COR-L47 (cell line): ENCODE measurements at regions not wholly inside any gene's neighbourhood (a gene's known extent, or its start where the extent isn't known, plus 50 kb on each side); places are given as distances from the start of the nearest gene placed in this dataset.
"Not testable (repeated sequence)": the region's sequence is repeated elsewhere in the genome, so short reads cannot be mapped to it uniquely, and the experiment has no call there.

Experiments
- DNase-seq: peaks from one replicate; lab custom pipeline; 2025; lab: John Stamatoyannopoulos, UW

GRCh38 chr3:18618723-18619122 is 193.6 kb upstream of the SATB1 start:
- no peak for DNase-seq

DNA sequence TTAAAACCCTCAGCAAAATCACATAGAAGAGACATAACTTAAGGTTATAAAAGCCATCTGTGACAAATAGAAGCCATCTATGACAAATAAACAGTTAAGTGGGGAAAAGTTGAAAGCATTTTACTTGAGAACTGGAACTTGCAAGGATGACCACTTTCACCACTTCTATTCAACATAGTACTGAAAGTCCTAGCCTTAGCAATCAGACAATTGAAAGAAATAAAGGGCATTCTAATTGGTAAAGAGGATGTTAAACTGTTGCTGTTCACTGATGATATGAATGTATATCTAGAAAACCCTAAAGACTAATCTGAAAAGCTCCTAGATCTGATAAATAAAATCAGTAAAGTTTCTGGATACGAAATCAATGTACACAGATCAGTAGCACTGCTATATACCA is 186.9 kb upstream of the SATB1 start:
- no peak for DNase-seq

DNA sequence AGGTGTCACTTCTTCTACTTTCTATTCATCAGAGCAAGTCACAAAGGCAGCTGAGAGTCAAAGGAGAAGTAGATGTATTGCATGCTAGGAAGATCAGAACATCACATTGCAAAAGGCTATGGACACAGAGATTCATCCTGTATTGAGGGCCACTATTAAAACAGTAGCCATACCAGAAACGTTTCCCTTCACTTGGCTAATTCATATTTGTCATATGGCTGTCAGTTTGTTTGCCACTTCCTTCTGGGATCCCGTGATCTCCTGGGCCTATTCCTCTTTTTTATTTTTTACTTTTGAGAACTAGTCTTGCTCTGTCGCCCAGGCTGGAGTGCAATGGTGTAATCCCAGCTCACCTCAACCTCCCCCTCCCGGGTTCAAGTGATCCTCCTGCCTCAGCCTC is 184.0 kb upstream of the SATB1 start:
- no peak for DNase-seq

GRCh38 chr3:18597919-18598318 is 172.8 kb upstream of the SATB1 start:
- no peak for DNase-seq

GRCh38 chr3:18593231-18593630 is 168.1 kb upstream of the SATB1 start:
- no peak for DNase-seq

GRCh38 chr3:18591120-18591519 is 166.0 kb upstream of the SATB1 start:
- DNase-seq, result no peak

- no peak for DNase-seq
Measured at GRCh38 chr3:18586076-18586475, 160.9 kb upstream of the SATB1 start.

GRCh38 chr3:18585004-18585968 is 160.1 kb upstream of the SATB1 start:
- DNase-seq, result no peak

DNA sequence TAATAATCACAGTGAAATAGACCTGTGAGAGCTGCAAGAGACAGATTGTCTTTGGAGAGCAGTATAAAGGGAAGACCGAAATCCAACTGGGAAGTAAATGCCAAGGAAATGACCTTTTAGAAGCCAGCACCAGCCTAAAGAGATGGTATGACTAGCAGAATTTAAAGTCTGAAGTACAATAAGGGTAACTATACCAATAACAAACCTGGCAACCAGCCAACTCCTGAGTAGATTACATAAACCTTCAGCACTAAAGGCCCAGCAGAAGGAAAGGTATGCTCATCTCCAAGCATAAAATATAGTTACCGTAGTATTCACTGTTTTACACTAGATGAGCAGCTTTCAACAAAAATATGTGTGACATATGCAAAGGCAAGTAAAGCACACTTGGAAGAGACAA is 155.1 kb upstream of the SATB1 start:
- peak; percentile 55 for DNase-seq

DNA sequence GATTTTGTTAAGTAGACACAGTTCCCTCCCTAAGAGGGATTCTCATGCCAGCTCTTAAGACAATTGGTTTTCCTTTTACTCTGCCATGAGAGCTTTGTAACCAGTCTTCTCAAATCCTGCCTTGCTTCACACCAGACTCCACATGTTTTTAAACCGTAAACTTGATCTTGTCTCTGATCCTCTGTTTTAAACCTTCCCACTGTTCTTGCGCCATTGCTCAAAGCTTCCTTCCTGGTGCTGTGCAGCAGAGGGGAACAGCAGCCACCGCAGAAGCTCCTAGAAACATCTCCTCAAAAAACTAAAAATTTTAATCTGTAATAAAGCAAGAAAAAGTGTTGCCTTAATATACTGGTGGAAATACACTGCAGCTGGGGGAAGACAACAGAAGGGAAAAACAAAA is 154.5 kb upstream of the SATB1 start:
- DNase-seq, result no peak

- no peak for DNase-seq
Measured at GRCh38 chr3:18575573-18575972, 150.4 kb upstream of the SATB1 start.

- no peak for DNase-seq
Measured at GRCh38 chr3:18572809-18573208, 147.7 kb upstream of the SATB1 start.

DNA sequence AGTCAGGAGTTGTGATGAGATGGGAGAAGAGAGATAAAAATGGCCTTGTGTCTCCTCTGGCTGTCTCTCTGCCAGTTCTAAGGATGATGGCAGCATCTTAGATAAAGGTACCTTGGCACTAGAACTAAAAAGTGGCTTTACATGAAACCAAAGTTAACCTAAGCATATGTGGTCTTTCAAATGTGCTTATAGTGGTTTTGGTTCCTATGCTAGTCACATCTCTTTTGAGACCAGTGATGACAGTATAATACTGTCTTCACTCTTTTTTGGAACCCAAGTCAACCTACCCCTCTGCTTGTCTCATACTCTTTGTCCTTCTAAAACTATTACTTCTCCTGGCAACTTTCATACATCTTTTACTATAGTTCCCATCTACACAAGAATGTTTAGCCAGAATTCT is 142.2 kb upstream of the SATB1 start:
- no peak for DNase-seq

DNA sequence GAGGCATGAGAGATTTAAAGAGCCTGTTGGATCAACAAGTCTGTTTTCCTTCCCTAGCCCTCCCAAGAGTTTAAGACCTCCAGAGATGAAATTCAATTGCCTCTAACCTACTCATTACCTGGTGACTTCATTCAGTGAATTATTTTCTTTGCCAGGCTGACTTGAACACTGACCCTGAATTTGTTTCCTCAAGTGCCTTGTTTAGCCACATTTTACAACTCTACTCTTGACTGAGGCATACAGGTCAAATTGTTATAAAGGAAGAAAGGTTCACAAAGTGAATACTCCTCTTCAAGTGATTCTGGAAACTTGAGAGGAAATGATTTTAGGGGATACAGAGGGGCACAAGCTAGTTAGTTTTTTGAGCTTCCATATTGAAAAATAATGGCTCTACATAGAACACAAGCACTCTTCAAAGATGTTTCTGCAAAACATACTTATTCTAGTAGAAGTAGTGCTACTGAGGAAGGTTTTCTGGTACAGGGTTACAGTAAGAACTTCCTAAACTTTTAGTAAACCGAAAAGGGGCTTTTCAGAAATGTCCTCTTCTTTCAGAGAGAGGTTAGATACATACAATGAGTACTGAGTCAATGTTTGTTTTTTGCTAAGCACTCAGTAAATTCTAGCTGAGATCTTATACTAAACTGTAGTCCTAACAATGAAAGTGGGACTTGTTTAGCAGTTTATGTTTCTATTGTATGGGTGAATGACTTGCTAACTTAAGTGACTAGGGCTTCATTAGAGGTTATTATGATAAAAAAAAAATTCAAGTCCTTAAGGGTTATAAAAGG is 137.4 kb upstream of the SATB1 start:
- no peak for DNase-seq

DNA sequence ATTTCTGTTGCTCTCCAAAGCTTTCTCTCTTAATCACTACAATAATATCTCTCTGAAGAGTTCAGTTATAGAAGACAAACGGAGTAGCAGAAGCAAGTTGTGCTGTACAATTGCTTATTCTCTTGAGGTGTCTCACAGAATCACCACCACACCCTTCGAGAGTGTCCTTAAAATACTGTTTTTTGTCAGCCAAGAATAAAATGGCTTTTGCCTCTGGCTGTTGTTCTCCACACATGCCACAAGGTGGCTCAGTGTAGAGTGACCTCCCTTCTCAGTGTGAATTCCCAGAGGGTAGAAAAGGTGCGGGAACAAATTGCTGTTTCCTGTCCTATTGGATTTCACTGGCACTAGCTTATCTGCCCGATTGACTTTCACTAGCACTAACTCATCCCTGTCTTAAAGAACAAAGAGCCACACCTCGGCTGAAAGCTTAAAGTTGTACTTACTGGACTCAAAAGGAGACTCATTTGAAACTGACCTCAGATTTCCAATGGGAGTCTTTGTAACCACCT is 134.2 kb upstream of the SATB1 start:
- peak; percentile 34 for DNase-seq

DNA sequence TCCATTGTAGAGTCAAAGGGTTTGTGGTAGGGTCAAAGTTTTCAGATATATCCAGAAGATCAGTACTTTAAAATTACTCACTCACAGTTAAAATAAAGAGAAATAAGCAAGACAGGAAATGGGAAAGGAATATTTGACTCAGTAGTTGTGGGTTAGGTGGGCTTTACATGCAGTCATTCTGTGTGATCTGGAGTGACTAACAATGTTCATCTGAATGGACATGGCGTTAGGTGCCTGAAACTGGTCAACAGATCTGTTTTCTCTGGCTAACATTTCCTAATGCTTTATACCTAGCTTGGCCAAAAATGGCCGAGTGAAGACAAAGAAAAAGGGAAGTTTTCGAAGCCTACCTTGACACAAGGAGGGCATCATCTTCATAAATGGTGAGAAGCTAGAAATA is 133.4 kb upstream of the SATB1 start:
- no peak for DNase-seq

- DNase-seq, result no peak
Measured at GRCh38 chr3:18557216-18557615, 132.1 kb upstream of the SATB1 start.

DNA sequence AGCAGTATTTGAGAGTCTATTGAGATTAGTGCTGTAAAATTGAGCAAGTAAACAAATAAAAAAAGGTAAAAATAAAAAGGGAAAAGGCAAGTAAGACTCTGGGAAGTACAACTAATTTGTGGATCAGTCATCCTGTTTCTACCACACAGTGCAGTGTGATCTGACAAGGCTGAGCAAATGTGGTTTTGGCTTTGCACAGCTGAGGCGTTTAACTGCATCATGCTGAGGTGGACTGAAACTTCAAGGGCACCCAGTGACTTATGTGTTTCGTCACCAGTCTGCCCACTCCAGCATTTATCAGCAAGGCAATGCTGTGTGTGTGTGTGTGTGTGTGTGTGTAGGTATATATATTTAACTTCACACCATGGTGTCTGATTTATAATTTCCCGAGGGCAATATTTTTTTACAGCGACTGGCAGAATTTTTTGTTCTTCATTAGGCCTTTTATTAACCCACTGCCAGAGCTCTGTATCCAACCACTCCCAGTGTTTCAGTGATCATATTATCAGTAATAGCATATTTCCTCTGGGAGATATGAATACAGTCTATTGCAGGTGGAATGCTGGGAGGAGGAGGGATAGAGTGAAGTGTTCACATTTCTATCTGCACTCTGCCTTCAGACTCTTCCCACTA is 131.5 kb upstream of the SATB1 start:
- DNase-seq, result no peak

- no peak for DNase-seq
Measured at GRCh38 chr3:18556001-18556408, 130.9 kb upstream of the SATB1 start.

- DNase-seq, result not testable (repeated sequence)
Measured at GRCh38 chr3:18552579-18553105, 127.5 kb upstream of the SATB1 start.

GRCh38 chr3:18546632-18547031 is 121.5 kb upstream of the SATB1 start:
- DNase-seq, result no peak

- DNase-seq, result no peak
Measured at GRCh38 chr3:18544146-18544545, 119.0 kb upstream of the SATB1 start.
